Thymus (tissue), 11 donors: ENCODE measurements at regions not wholly inside any gene's neighbourhood (a gene's known extent, or its start where the extent isn't known, plus 50 kb on each side); places are given as distances from the start of the nearest gene placed in this dataset.
"Not testable (repeated sequence)": the region's sequence is repeated elsewhere in the genome, so short reads cannot be mapped to it uniquely, and the experiment has no call there.

Experiments used
- DNase-seq, 9 donors: peaks; one replicate each; pipeline ENCODE4 v3.0.0-alpha.2; 2013; ENCODE audit warnings: low spot score in 9 of 9, low read depth in 6 of 9, missing footprints in 1 of 9
- H3K27ac ChIP-seq, 2 donors: one replicate each; pipeline ENCODE4 v1.5.1; 2013; ENCODE audit warnings: control low read depth in 1 of 2, low read depth in 1 of 2, low read length in 1 of 2, mild to moderate bottlenecking in 1 of 2, moderate library complexity in 1 of 2
- H3K27me3 ChIP-seq, 2 donors: one replicate each; pipeline ENCODE4 v1.5.1; 2013; ENCODE audit warnings: low read length in 1 of 2; ENCODE audit not compliant: control insufficient read depth in 2 of 2, insufficient read depth in 1 of 2
- H3K36me3 ChIP-seq, 2 donors: one replicate each; pipeline ENCODE4 v1.5.1; 2013; ENCODE audit warnings: low read length in 1 of 2, mild to moderate bottlenecking in 1 of 2, moderate library complexity in 1 of 2; ENCODE audit not compliant: control insufficient read depth in 2 of 2, insufficient read depth in 2 of 2
- H3K4me1 ChIP-seq, 2 donors: one replicate each; pipeline ENCODE4 v1.5.1; 2013; ENCODE audit warnings: low read length in 2 of 2; ENCODE audit not compliant: control insufficient read depth in 2 of 2, insufficient read depth in 2 of 2
- H3K4me3 ChIP-seq, 2 donors: one replicate each; pipeline ENCODE4 v1.5.1; 2013; ENCODE audit warnings: low read length in 2 of 2, control low read depth in 1 of 2, mild to moderate bottlenecking in 1 of 2
- H3K9me3 ChIP-seq, 2 donors: one replicate each; pipeline ENCODE4 v1.5.1; 2013; ENCODE audit warnings: low read length in 1 of 2, mild to moderate bottlenecking in 1 of 2; ENCODE audit not compliant: control insufficient read depth in 2 of 2, insufficient read depth in 1 of 2
- WGBS: extraction: QIAGEN DNeasy Blood & Tissue Kit; methylation state at CpG from one replicate; pipeline ENCODE4 v1.1.7; 2013; 5-methylcytosine and 5-hydroxymethylcytosine counted together
- donor health status: healthy.

DNA sequence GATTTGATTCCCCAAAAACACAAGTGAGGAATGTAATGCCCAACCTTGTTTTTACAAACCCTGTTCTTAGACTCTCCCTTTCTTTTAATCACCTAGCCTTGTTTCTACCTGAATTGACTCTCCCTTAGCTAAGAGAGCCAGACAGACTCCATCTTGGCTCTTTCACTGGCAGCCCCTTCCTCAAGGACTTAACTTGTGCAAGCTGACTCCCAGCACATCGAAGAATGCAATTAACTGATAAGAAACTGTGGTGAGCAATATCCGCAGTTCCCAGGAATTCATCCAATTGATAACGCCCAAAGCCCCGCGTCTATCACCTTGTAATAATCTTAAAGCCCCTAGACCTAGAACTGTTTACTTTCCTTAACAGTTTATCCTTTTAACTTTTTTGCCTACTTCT, 120.2 kb upstream of the DEFB108B start:
- 84% methylated on average over 5 of the region's 5 CpGs for WGBS
- H3K4me3 ChIP-seq, H3K9me3 ChIP-seq: not testable (repeated sequence)

DNA sequence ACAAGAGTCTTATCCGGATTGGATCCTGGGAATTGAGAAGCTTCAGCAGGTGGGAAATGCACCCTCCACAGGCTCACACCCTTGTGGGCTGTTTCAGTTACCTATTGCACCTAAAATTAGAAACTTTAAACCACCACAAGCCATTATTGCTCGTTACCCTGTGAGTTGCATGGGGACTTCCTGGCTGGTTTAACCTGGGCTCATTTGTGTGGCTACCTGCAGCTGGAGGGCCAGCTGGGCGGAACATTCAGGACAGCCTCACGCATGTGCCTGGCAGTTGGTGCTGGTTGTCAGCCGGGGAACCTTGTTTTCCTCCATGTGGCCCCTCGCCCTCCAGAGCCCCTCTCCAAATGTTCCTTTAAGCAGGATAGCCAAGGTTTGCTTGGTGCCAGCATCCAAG, 118.5 kb upstream of the DEFB108B start:
- H3K9me3 ChIP-seq, H3K4me1 ChIP-seq, H3K27me3 ChIP-seq, H3K36me3 ChIP-seq, DNase-seq, H3K4me3 ChIP-seq, H3K27ac ChIP-seq: not testable (repeated sequence)
- 71% methylated on average over 6 of the region's 6 CpGs for WGBS

More for the DNA sequence above, 120.2 kb upstream of the DEFB108B start:
- not testable (repeated sequence) for DNase-seq, H3K27ac ChIP-seq, H3K36me3 ChIP-seq, H3K4me1 ChIP-seq, H3K27me3 ChIP-seq

DNA sequence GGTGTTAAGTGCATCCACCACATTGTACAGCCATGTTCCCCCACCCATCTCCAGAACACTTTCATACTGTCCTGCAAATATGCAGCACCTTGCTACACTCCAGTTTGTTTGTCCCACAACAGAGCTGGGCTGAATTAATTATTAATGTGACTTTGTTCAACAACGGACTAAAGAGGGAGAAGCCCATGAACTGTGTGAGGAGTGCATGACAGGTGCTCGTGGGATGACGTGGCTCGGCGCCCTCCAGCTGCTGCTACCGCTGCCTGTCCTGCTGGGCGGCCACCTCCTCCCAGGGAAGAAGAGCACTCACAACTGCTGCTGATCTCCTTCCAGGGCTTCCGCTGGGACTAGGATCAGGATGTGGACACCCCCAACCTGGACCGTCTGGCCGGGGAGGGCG, 111.2 kb upstream of the DEFB108B start:
- not testable (repeated sequence) for H3K36me3 ChIP-seq, H3K9me3 ChIP-seq, DNase-seq, H3K27me3 ChIP-seq, H3K4me1 ChIP-seq, H3K4me3 ChIP-seq, H3K27ac ChIP-seq
- WGBS, result 88% methylated on average over 9 of the region's 11 CpGs

DNA sequence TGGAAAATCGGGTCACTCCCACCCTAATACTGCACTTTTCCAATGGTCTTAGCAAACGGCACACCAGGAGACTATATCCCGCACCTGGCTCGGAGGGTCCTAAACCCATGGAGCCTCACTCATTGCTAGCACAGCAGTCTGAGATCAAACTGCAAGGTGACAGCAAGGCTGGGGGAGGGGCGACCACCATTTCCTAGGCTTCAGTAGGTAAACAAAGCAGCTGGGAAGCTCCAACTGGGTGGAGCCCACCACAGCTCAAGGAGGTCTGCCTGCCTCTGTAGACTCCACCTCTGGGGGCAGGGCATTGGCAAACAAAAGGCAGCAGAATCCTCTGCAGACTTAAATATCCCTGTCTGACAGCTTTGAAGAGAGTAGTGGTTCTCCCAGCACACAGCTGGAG, 109.0 kb upstream of the DEFB108B start:
- not testable (repeated sequence) for H3K27ac ChIP-seq, H3K27me3 ChIP-seq, H3K36me3 ChIP-seq, H3K4me3 ChIP-seq, DNase-seq, H3K9me3 ChIP-seq, H3K4me1 ChIP-seq
- WGBS, result 92% methylated on average over 5 of the region's 5 CpGs

DNA sequence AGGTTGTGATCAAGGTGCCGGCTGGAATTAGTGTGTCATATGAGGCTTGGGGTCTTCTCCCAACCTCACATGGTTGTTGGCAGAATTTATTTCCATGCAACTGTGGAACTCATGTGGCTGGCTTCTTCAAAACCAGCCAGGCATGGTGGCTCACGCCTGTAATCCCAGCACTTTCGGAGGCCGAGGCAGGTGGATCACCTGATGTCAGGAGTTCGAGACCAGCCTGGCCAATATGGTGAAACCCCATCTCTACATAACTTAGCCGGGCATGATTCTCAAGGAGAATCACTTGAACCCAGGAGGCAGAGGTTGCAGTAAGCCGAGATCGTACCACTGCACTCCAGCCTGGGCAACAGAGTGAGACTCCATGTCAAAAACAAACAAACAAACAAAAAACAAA, 102.3 kb upstream of the DEFB108B start:
- not testable (repeated sequence) for H3K4me1 ChIP-seq, H3K27me3 ChIP-seq, H3K36me3 ChIP-seq, H3K27ac ChIP-seq, H3K4me3 ChIP-seq, H3K9me3 ChIP-seq, DNase-seq
- WGBS, result 94% methylated on average over 8 of the region's 8 CpGs

DNA sequence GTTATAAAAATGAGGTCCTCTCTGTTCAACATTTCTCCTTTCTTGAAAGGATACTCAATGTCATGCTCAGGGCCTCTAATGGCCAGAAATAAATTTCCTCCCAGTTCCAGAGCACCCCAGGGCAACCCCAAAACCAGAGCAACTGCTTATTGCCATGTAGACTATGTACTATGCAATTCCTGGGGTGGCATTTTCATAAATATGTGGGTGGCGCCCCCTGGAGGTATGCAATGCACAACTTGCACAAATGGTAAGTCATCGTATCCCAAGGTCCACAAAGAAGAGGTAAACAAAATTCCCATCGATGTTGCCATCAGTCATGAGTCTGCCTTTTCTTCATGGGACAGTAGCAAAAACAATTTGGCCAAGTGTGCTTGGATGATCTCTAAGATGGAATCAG, 98.6 kb upstream of the DEFB108B start:
- not testable (repeated sequence) for DNase-seq, H3K9me3 ChIP-seq, H3K4me3 ChIP-seq, H3K27me3 ChIP-seq, H3K4me1 ChIP-seq, H3K27ac ChIP-seq, H3K36me3 ChIP-seq
- 0% methylated on average over 1 of the region's 3 CpGs for WGBS

DNA sequence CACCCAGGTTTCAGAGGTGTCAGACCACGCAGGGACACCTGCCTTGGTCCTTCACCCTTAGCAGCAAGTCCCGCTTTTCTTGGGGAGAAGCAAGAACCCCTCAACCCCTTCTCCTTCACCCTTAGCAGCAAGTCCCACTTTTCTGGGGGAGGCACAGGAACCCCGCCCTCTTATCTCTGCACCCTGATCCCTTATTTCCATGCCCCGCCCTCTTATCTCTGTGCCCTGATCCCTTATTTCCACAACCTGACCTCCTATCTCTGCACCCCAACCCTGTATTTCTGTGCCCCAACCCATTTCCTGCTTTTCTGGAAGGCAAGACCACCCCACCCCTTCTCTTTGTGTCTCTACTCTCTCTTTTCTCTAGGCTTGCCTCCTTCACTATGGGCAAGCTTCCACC, 94.7 kb upstream of the DEFB108B start:
- not testable (repeated sequence) for H3K4me1 ChIP-seq, H3K36me3 ChIP-seq, H3K9me3 ChIP-seq, H3K27ac ChIP-seq, H3K27me3 ChIP-seq, H3K4me3 ChIP-seq, DNase-seq
- WGBS, result 96% methylated on average over 4 of the region's 4 CpGs

DNA sequence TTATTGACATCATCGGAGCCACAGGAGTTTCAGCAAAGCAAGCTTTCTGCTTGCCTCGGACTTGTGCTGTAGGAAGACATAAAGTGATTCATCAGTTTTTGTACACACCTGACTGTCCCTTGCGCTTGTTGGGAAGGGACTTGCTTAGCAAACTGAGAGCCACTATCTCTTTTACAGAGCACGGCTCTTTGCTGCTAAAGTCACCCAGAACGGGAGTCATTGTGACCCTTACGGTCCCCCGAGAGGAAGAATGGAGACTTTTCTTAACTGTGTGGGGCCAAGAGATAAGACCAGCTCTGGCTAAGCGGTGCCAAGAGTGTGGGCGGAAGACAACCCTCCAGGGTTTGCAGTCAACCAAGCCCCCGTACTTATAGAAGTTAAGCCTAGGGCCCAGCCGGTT, 89.6 kb upstream of the DEFB108B start:
- 40% methylated on average over 11 of the region's 11 CpGs for WGBS
- not testable (repeated sequence) for H3K36me3 ChIP-seq, H3K27ac ChIP-seq, H3K9me3 ChIP-seq, H3K4me1 ChIP-seq, H3K4me3 ChIP-seq, H3K27me3 ChIP-seq, DNase-seq

DNA sequence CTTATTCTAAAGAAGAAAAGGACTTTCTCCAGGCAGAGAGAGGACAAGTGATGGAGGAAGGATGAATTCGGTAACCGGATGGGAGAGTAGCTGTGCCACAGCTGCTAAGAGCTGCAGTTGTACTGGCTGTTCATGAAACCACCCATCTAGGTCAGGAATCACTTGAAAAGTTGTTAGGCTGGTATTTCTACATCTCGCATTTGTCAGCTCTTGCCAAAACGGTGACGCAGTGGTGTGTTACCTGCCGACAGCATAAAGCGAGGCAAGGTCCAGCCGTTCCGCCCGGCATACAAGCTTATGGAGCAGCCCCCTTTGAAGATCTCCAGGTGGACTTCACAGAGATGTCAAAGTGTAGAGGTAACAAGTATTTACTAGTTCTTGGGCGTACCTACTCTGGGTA, 87.3 kb upstream of the DEFB108B start:
- DNase-seq, H3K36me3 ChIP-seq, H3K9me3 ChIP-seq, H3K4me3 ChIP-seq, H3K27ac ChIP-seq, H3K27me3 ChIP-seq, H3K4me1 ChIP-seq: not testable (repeated sequence)
- 88% methylated on average over 11 of the region's 11 CpGs for WGBS

DNA sequence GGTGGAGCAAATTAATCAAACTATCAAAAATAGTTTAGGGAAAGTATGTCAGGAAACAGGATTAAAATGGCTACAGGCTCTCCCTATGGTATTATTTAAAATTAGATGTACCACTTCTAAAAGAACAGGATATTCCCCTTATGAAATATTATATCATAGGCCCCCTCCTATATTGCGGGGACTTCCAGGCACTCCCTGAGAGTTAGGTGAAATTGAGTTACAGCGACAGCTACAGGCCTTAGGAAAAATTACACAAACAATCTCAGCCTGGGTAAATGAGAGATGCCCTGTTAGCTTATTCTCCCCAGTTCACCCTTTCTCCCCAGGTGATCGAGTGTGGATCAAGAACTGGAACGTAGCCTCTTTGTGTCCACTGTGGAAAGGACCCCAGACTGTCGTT, 86.7 kb upstream of the DEFB108B start:
- H3K9me3 ChIP-seq, H3K27me3 ChIP-seq, H3K4me1 ChIP-seq, DNase-seq, H3K36me3 ChIP-seq, H3K4me3 ChIP-seq: not testable (repeated sequence)
- 72% methylated on average over 3 of the region's 5 CpGs for WGBS
- peak overlapping the region in 1 of 2 donors; percentile 60 for H3K27ac ChIP-seq
